ENCODE measurements at regions not wholly inside any gene's neighbourhood (a gene's known extent, or its start where the extent isn't known, plus 50 kb on each side); places are given as distances from the start of the nearest gene placed in this dataset.

- no peak overlapping the region for H3K27ac ChIP-seq (ENCODE audit: low read depth)
- peaks cover 18% of the 10 kb centered on the region for H3K9me3 Mint-ChIP-seq
- H4K20me1 ChIP-seq (replicated peaks; ENCODE audit: insufficient read depth): no peaks in the 10 kb centered on the region
- 0 out of 2 replicates have a peak, but pooled peaks cover 3% of the 10 kb centered on the region for H3K36me3 ChIP-seq (ENCODE audit: insufficient read depth)
- H3K27me3 ChIP-seq (ENCODE audit: insufficient read depth): no peaks in the 10 kb centered on the region
- peaks cover 24% of the 10 kb centered on the region for H3K9me2 ChIP-seq (ENCODE audit: insufficient read depth)
- H3K4me1 ChIP-seq (ENCODE audit: insufficient read depth): no peaks in the 10 kb centered on the region
- no peak overlapping the region for H3K4me3 Mint-ChIP-seq
- H3K79me2 ChIP-seq (replicated peaks; ENCODE audit: insufficient read depth): no peaks in the 10 kb centered on the region
- ATAC-seq: no peak
- H3K36me3 Mint-ChIP-seq (ENCODE audit: low read depth): peaks cover 10% of the 10 kb centered on the region
- no peak for DNase-seq (ENCODE audit: low spot score)
- H3K27ac Mint-ChIP-seq: no peak overlapping the region
- no peak overlapping the region for H3K4me2 ChIP-seq
- no peak for TF ChIP-seq EZH2 (IDR thresholded peaks at IDR 0.05; ENCODE audit: low read depth, unreplicated experiment)
- H3F3A ChIP-seq (replicated peaks; ENCODE audit: low read depth): no peaks in the 10 kb centered on the region
- H3K4me3 ChIP-seq: no peak overlapping the region
- peaks cover 5% of the 10 kb centered on the region for H3K27me3 Mint-ChIP-seq (ENCODE audit: insufficient read depth, low read depth, poor library complexity)
- no peaks in the 10 kb centered on the region; the same call in 2 of the 3 replicates for H3K4me1 Mint-ChIP-seq
- H2AFZ ChIP-seq: no peak overlapping the region
Observed at GRCh38 chr6:15969236-15969778, 159.6 kb upstream of the MYLIP start.

GRCh38 chr6:15968519-15968918 is 160.4 kb upstream of the MYLIP start:
- no peaks in the 10 kb centered on the region; the same call in 2 of the 3 replicates for H3K4me1 Mint-ChIP-seq
- Histone ChIP-seq H4K20me1 (replicated peaks; ENCODE audit: insufficient read depth) (no peaks in the 10 kb centered on the region), H3K4me3 (no peak overlapping the region), H3K4me2 (no peak overlapping the region), H3K36me3 (ENCODE audit: insufficient read depth) (0 out of 2 replicates have a peak, but pooled peaks cover 3% of the 10 kb centered on the region), H3K27ac (ENCODE audit: low read depth) (no peak overlapping the region), H3K4me1 (ENCODE audit: insufficient read depth) (no peaks in the 10 kb centered on the region), H3F3A (replicated peaks; ENCODE audit: low read depth) (no peaks in the 10 kb centered on the region), H3K79me2 (replicated peaks; ENCODE audit: insufficient read depth) (no peaks in the 10 kb centered on the region), H3K27me3 (ENCODE audit: insufficient read depth) (no peaks in the 10 kb centered on the region), H2AFZ (no peak overlapping the region), H3K9me2 (ENCODE audit: insufficient read depth) (peaks cover 25% of the 10 kb centered on the region)
- 0 out of 3 replicates have a peak, but pooled peaks cover 3% of the 10 kb centered on the region for H3K36me3 Mint-ChIP-seq (ENCODE audit: low read depth)
- no peak overlapping the region for H3K27ac Mint-ChIP-seq
- H3K27me3 Mint-ChIP-seq (ENCODE audit: insufficient read depth, low read depth, poor library complexity): peaks cover 5% of the 10 kb centered on the region
- no peak for ATAC-seq
- no peak for DNase-seq (ENCODE audit: low spot score)
- TF ChIP-seq CREB1 (CRISPR knock-in tag; IDR thresholded peaks at IDR 0.05; ENCODE audit: low read depth) (no peak), CTCF (conservative IDR thresholded peaks at IDR 0.05; ENCODE audit: low read depth in 2 of 2) (no peak), STAT1 (IDR thresholded peaks at IDR 0.05; ENCODE audit: unreplicated experiment) (no peak), ETS1 (IDR thresholded peaks at IDR 0.05) (no peak), EZH2phosphoT487 (IDR thresholded peaks at IDR 0.05; ENCODE audit: unreplicated experiment) (no peak), POLR2AphosphoS5 (IDR thresholded peaks at IDR 0.05; ENCODE audit: low read depth) (no peak)
- peaks cover 10% of the 10 kb centered on the region; the same call in 2 of the 3 replicates for H3K9me3 Mint-ChIP-seq
- H3K4me3 Mint-ChIP-seq: no peak overlapping the region
